ENCODE measurements at regions not wholly inside any gene's neighbourhood (a gene's known extent, or its start where the extent isn't known, plus 50 kb on each side); places are given as distances from the start of the nearest gene placed in this dataset.

GRCh38 chr1:55468142-55468795 lies 253.1 kb upstream of the USP24 start:
- H3K27me3 ChIP-seq (ENCODE audit: control insufficient read depth, insufficient read depth, low read length, poor library complexity, severe bottlenecking) = peaks cover 21% of the 10 kb centered on the region
- Mint-ChIP-seq H3K9me3 (no peaks in the 10 kb centered on the region), H3K27ac (no peak overlapping the region), H3K27me3 (ENCODE audit: insufficient read depth) (peaks cover 20% of the 10 kb centered on the region), H3K4me1 (peaks cover 19% of the 10 kb centered on the region), H3K4me3 (no peak overlapping the region), H3K36me3 (ENCODE audit: low read depth) (no peaks in the 10 kb centered on the region)
- H3K4me3 ChIP-seq (ENCODE audit: low read length) = no peak overlapping the region
- H3K9ac ChIP-seq (ENCODE audit: extremely low read depth, low read length, poor library complexity, severe bottlenecking) = no peak overlapping the region
- DNase-seq = no peak
- no peaks in the 10 kb centered on the region for H3K36me3 ChIP-seq (ENCODE audit: control insufficient read depth, insufficient read depth, low read length)
- peaks cover 4% of the 10 kb centered on the region for H3K4me1 ChIP-seq (ENCODE audit: control insufficient read depth, insufficient read depth, low read length)
- 90% methylated on average over 6 of the region's 7 CpGs; no CpG with 5 or more reads in 1 of the 2 experiments for WGBS, 2 experiments (ENCODE audit: insufficient coverage in 1 of 2, insufficient read length in 1 of 2)
- H3K9me3 ChIP-seq (ENCODE audit: control insufficient read depth, low read length) = no peaks in the 10 kb centered on the region
- no peak overlapping the region for H3K27ac ChIP-seq (ENCODE audit: low read depth, low read length)
- TF ChIP-seq, protein P1, sequence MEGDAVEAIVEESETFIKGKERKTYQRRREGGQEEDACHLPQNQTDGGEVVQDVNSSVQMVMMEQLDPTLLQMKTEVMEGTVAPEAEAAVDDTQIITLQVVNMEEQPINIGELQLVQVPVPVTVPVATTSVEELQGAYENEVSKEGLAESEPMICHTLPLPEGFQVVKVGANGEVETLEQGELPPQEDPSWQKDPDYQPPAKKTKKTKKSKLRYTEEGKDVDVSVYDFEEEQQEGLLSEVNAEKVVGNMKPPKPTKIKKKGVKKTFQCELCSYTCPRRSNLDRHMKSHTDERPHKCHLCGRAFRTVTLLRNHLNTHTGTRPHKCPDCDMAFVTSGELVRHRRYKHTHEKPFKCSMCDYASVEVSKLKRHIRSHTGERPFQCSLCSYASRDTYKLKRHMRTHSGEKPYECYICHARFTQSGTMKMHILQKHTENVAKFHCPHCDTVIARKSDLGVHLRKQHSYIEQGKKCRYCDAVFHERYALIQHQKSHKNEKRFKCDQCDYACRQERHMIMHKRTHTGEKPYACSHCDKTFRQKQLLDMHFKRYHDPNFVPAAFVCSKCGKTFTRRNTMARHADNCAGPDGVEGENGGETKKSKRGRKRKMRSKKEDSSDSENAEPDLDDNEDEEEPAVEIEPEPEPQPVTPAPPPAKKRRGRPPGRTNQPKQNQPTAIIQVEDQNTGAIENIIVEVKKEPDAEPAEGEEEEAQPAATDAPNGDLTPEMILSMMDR (conservative IDR thresholded peaks at IDR 0.05) = no peak

- H3K4me1 Mint-ChIP-seq = peaks cover 9% of the 10 kb centered on the region
- Histone ChIP-seq H3K4me3 (ENCODE audit: low read length) (no peak overlapping the region), H3K27me3 (ENCODE audit: control insufficient read depth, insufficient read depth, low read length, poor library complexity, severe bottlenecking) (peaks cover 19% of the 10 kb centered on the region), H3K9me3 (ENCODE audit: control insufficient read depth, low read length) (no peaks in the 10 kb centered on the region), H3K4me1 (ENCODE audit: control insufficient read depth, insufficient read depth, low read length) (peaks cover 3% of the 10 kb centered on the region), H3K9ac (ENCODE audit: extremely low read depth, low read length, poor library complexity, severe bottlenecking) (no peak overlapping the region), H3K27ac (ENCODE audit: low read depth, low read length) (no peak overlapping the region), H3K36me3 (ENCODE audit: control insufficient read depth, insufficient read depth, low read length) (no peaks in the 10 kb centered on the region)
- TF ChIP-seq, protein P1 (conservative IDR thresholded peaks at IDR 0.05) = no peak
- H3K27ac Mint-ChIP-seq = no peak overlapping the region
- no peak for DNase-seq
- peaks cover 20% of the 10 kb centered on the region for H3K27me3 Mint-ChIP-seq (ENCODE audit: insufficient read depth)
- H3K36me3 Mint-ChIP-seq (ENCODE audit: low read depth) = no peaks in the 10 kb centered on the region
- no peak overlapping the region for H3K4me3 Mint-ChIP-seq
- H3K9me3 Mint-ChIP-seq = no peaks in the 10 kb centered on the region
- WGBS, 2 experiments (ENCODE audit: insufficient coverage in 1 of 2, insufficient read length in 1 of 2) = 93 to 96% methylated on average over 2 of the region's 2 CpGs
These were observed 251.8 kb upstream of the USP24 start for GRCh38 chr1:55466921-55467320.

- H3K4me3 ChIP-seq (ENCODE audit: low read length) = no peak overlapping the region
- no peaks in the 10 kb centered on the region for H3K36me3 Mint-ChIP-seq (ENCODE audit: low read depth)
- H3K27me3 ChIP-seq (ENCODE audit: control insufficient read depth, insufficient read depth, low read length, poor library complexity, severe bottlenecking) = peaks cover 14% of the 10 kb centered on the region
- H3K4me3 Mint-ChIP-seq = no peak overlapping the region
- H3K4me1 ChIP-seq (ENCODE audit: control insufficient read depth, insufficient read depth, low read length) = peaks cover 3% of the 10 kb centered on the region
- H3K27ac ChIP-seq (ENCODE audit: low read depth, low read length) = no peak overlapping the region
- TF ChIP-seq, protein P1 (conservative IDR thresholded peaks at IDR 0.05) = no peak
- WGBS, 2 experiments (ENCODE audit: insufficient coverage in 1 of 2, insufficient read length in 1 of 2) = 94 to 100% methylated on average over 1 of the region's 1 CpG
- no peak overlapping the region for H3K9ac ChIP-seq (ENCODE audit: extremely low read depth, low read length, poor library complexity, severe bottlenecking)
- no peaks in the 10 kb centered on the region for H3K9me3 Mint-ChIP-seq
- no peaks in the 10 kb centered on the region for H3K36me3 ChIP-seq (ENCODE audit: control insufficient read depth, insufficient read depth, low read length)
- peaks cover 17% of the 10 kb centered on the region for H3K27me3 Mint-ChIP-seq (ENCODE audit: insufficient read depth)
- no peak for DNase-seq
- H3K9me3 ChIP-seq (ENCODE audit: control insufficient read depth, low read length) = no peaks in the 10 kb centered on the region
- H3K27ac Mint-ChIP-seq = no peak overlapping the region
- H3K4me1 Mint-ChIP-seq = peaks cover 9% of the 10 kb centered on the region
These were observed 251.2 kb upstream of the USP24 start for GRCh38 chr1:55466373-55466772.

Measured in endodermal cell (in vitro differentiated cells).